Hematopoietic multipotent progenitor cell treated with erythropoietin and hydrocortisone succinate and interleukin-3 and kit ligand, for 8 days (in vitro differentiated cells): ENCODE measurements at regions not wholly inside any gene's neighbourhood (a gene's known extent, or its start where the extent isn't known, plus 50 kb on each side); places are given as distances from the start of the nearest gene placed in this dataset.
"Not testable (repeated sequence)": the region's sequence is repeated elsewhere in the genome, so short reads cannot be mapped to it uniquely, and the experiment has no call there.

ENCODE experiments used
- DNase-seq: peaks from one replicate; pipeline ENCODE4 v3.0.0-alpha.2; 2015

DNA sequence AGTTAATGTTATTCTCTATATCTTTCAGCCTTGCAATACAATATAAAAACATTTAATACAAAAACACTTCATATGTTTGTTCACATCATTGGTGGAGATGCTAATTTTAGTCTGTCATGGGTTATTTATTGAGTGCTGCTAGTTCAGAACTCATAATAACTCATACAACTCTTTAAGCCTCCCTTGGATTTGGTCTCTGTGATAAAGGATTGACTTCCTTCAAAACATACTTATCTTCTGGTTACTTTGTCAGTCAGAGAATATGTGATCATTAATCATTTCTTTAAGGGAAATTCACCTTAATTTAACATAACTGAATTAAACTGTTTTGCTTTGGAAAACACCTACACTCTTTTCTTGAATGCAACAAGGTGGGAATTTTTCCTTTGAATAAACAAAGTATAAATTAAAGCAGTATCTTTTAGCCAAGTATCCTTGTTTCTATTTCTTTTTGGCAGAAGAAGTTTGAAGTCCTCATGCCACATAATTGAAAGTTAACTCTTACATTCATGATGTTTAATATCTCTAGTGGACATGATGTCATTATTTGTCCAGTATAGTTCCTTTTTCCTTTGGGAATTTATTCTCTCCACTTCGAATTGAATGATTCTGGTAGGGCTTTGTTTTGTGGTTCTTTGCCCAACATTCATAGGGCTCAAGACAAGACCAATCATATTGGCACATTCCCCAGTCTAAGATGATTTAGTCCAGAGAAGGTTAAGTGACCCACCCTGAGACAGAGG, 133.2 kb upstream of the CENPW start:
- DNase-seq = no peak

DNA sequence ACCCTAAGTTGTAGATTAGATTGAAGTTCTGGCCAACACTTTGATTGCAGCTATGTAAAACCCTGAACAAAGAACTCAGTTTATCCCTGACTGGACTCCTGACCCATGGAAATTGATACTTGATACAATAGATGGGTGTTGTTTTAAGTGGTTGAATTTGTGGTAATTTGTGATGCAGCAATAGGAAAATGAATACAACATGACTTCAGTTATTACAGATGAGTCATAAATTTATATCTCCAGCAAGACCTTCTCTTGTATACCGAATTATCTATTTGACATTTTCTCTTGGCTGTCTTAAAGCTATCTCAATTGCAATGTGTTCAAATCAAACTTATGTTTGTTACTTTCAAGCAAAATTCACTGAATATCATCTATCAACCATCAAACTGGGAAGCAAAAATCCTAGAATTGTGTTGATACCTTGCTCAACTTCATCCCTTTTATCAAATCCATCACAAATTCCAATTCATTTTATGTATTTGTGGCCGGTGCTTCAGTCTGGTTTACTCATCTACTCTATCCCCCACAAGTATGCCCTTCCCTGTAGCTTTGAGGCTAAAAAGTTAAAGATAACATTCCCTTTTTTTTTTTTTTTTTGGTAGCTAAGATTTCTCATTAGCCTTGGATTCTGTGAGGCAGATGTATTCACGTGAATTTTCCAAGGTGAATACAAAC, 129.4 kb upstream of the CENPW start:
- no peak for DNase-seq

- no peak for DNase-seq
Observed at GRCh38 chr6:126217497-126217896, 122.4 kb upstream of the CENPW start.

- not testable (repeated sequence) for DNase-seq
Observed at GRCh38 chr6:126220901-126221300, 119.0 kb upstream of the CENPW start.

DNA sequence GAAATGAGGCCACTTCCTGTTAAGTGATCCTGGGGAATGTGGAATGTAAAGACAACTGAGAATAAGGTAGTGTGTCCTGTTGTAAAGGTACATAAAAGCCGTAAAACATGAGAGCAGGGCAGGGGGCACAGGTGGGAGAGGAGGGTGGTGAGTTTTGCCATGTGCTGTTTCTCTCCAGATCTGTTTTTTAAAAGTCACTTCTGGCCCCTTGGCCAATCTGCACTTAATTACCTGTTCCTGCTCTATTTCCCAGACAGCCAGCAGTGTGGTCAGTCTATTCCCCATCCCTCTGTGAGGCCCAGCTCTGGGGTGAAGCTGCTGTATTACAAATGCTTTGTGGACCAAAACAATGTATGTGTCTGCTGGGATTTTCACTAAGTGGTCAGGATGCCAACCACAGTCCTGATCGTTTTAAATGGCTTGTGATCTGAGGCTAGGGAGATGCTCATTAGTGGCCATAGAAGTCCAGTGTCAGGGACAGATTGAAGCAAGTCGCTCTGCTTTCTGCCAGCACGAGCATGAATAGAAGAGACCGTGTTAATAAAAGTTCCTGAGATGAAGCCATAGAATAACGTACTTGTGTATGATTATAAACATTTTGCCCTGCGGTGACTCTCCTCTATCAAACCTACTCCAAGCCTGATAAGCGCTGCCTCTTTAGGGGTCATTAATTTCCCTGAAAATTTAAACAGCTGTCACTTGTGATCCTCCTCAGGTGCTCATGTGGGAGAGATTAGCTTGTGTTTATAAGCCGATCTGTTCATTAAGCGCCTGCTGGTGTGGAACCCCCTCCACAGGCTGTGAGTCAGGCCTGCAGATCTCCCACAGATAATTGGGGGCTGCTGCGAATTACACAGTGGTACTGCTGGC, 111.8 kb upstream of the CENPW start:
- no peak for DNase-seq

DNA sequence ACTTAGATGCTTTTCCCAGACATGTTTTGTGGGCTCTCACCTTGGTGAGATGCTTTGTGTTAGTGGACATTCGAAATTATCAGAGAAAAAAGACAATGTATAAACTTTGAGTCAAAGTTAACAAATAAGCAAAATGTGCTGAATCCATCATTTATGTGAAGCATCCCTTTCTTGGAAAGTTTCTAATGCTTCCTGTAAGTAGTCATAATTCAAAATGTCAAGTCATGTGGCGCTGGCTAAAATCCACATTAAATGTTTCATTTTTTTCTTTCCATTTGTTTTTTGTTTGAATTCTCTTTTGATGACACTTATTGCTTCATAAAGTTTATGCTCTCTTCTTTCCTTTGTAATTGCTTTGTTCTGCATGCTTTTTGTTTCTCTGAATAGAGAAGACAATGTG, 107.2 kb upstream of the CENPW start:
- no peak for DNase-seq

GRCh38 chr6:126233192-126233591, 106.7 kb upstream of the CENPW start:
- DNase-seq = no peak

GRCh38 chr6:126235363-126235762, 104.6 kb upstream of the CENPW start:
- DNase-seq = no peak

- no peak for DNase-seq
Observed at GRCh38 chr6:126245077-126245476, 94.8 kb upstream of the CENPW start.

DNA sequence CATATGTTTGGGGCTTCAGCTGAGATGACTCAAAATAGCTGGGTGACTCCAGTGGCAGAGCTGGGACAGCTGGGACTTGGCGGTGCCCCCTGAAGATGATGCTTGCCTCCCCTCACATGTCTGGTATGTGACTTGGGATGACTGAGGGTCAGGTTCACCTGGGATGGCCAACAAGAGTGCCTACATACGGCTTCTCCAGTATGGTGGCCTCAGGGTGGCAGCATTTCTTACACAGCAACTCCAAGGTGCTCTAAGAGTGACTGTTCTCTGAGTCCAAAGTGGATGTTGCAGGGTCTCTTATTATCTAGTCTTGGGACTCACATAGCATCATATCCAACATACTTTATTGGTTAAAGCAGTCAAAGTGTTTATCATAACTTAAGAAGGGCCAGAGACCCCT, 87.8 kb upstream of the CENPW start:
- DNase-seq = no peak

GRCh38 chr6:126253431-126253830, 86.5 kb upstream of the CENPW start:
- DNase-seq = no peak

- DNase-seq = no peak
Observed at GRCh38 chr6:126258150-126258549, 81.8 kb upstream of the CENPW start.

DNA sequence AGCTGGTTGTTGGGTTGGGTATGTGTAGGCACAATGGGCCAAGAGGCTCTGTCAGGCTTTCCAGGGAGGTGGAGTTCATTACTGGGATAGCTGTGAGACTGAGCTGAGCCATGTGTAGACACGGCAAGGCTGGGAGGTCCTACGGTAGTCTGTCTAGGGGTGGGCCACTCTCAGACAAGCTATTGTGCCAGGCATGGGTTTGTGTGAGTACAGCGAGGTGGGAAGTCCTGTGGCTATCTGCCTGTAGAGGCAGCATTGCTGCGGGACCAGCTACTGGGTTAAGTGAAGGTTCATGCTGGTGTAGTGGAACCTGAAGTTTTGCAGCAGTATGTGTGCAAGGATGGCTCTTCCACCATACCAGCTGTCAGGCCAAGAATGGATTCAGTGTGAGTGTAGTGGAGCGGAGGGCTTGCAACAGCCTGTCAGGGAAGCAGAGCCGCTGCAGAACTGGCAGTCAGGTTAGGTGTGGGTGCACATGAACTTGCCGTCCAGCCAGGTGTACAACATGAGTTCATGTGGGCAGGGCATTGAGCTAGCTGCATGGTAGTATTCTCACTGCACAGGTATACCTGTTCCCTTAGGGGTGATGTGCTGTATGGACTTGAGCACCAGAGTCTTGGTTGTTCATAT, 78.0 kb upstream of the CENPW start:
- DNase-seq = no peak

- DNase-seq = no peak
Observed at GRCh38 chr6:126264265-126264664, 75.7 kb upstream of the CENPW start.

- DNase-seq = no peak
Observed at GRCh38 chr6:126266664-126267063, 73.3 kb upstream of the CENPW start.

GRCh38 chr6:126267626-126268025, 72.3 kb upstream of the CENPW start:
- no peak for DNase-seq

GRCh38 chr6:126268092-126268491, 71.8 kb upstream of the CENPW start:
- no peak for DNase-seq

DNA sequence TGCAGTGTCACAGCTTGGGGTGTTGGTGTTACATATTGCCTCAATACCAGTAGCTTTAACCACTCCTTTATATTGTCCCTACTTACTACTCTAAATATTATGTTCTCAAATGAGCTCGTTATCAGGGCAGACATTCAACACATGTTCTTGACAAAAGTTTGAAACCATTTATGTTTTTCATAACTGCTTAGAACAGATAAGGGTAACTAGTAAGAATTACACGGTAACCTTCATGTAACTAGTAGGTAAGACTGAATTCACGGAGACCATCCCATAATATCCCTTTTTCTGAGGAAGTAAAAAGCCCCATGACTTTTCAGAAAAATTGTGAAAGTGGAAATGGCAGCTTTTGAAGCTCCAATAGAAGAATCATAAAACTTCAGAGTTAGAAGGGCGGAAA, 59.6 kb upstream of the CENPW start:
- no peak for DNase-seq

DNA sequence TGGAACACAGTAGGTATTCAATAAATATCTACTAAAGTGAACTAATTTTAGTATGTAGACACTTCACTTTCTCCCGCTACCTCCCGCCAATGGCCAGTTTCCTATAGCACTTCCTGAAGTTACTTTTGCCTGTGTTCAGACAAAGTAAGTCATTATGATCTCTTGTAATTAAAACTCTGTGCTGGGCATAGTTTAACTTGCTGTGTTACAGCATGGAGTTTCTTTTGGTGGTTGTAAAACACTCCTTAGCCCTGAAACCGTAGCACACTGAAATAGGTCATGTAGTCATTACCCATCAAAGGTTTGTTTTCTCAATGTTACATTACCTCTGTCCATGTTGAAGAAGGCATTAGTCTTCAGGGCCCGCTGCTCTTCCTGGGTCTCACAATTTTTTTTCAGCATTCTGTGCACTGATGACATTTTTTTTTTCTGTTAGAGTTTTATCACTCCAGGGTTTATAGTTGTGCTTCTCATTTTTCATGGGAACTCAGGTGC, 54.0 kb upstream of the CENPW start:
- no peak for DNase-seq
